GM19397 (cell line): ENCODE measurements at regions not wholly inside any gene's neighbourhood (a gene's known extent, or its start where the extent isn't known, plus 50 kb on each side); places are given as distances from the start of the nearest gene placed in this dataset.
"Not testable (repeated sequence)": the region's sequence is repeated elsewhere in the genome, so short reads cannot be mapped to it uniquely, and the experiment has no call there.

ENCODE experiments used
- ATAC-seq: cut with Tn5 transposase; IDR thresholded peaks from one replicate; pipeline ENCODE4 v1.9.1; 2021; ENCODE audit warnings: mild to moderate bottlenecking, moderate library complexity; ENCODE audit not compliant: unreplicated experiment

DNA sequence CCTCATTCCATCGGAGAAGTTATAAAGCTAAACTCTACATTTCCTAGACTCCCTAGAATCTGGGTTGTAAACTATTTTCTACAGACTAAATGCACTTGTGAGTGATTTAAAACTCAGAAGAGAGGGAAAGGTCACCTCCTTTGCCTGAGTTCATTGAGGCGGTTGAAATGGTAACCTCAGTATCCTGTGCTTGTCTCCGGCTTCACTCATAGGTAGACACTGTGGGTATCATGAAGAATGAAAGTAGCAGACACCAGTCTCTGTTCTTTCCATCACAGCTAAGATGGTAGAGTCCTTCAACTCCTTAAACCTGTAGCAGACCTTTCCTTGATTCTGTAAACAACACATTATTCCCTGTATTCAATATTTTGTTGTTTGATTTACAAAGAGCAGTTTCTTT is 291.3 kb upstream of the ANKRD50 start:
- no peak for ATAC-seq

DNA sequence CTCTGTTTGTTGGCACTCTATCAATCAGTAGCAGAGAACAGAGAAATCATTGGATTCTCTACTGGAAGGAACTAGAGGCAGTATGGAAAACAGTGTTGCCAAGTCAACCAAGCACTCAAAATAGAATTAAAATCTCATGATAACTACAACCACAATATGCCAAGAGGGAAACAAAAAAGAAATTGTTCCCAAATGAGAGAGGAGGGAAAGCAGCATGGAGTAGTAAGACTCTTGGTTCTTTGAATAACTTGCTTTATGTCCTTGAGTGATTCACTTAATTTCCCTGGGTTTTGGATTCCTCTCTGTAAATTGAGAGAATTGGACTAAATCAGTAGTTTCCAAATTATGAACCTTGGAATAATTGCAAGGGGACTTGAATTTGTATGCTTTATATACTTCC is 285.5 kb upstream of the ANKRD50 start:
- ATAC-seq, result no peak

DNA sequence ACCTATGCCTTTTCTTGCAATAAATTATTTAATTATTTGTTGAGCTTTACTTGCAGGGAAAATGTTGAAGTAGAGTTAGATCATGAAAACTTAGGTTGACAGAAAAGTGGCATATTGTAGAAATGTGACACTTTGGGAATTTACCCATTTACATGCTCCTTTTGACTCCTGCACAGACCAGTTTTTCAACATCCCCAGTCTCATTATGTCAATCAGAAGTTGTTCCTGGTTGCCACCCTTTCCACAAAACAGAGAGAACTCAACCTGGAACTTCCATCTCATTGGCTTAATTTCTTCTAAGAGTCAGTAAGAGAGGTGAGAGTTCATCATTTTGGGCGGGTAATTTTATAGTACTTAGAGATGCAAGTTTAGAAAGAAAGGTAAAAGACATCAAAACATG is 284.6 kb upstream of the ANKRD50 start:
- no peak for ATAC-seq

DNA sequence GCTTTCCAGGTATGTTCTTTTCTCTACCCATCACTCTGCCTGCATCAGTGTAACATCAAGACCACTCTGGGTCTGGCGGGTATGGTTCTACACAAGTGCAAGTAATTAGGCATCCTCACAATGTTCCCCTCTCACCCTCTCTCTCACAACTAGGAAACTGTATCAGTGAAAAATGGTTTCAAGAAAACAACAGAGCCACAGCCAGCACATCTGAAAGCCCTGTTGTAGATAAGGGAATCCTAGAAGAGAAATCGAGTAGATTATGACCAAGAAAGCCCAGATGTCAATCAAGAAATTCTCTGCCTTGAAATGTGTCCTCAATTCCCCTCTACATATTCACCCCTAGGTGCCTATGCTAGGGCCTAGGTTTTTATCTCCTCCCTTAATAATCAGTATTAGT is 281.3 kb upstream of the ANKRD50 start:
- no peak for ATAC-seq

DNA sequence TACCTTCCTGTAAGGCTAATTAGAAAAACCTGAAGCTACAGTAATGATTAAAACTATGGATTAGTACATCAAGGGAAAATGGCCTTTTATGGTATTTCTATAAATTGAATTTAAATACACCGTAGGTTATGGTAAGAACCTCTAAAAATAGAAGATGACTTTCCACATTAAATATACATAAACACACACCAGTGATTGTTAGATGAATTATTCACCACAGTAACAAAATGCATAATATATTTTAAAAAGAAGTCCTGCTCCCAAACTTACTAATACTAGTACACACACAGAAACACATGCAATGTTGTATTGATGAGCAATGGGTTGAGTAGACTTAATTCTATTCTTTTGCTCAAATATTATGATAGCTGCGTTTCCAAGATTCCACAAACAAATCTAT is 277.9 kb upstream of the ANKRD50 start:
- no peak for ATAC-seq

DNA sequence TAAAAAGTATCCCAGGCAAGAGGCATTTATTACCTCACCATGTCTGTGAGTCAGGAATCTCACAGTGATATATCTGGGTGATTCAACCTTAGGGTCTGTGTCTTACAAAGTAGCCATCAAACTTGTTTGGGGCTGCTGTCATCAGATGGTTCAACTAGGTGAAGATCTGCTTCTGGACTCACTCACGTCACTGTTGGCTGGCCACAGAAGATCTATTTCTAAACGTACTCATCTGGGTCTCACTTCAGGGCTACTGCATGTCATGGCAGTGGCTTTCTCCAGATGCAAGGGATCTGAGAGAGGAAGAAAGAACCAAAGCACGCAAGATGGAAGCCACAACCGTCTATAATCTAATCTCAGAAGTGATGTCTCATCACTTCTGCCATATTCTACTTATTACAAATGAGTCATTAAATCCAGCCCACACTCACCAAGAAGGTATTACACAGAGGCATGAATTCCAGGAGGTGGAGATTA is 267.8 kb upstream of the ANKRD50 start:
- no peak for ATAC-seq

DNA sequence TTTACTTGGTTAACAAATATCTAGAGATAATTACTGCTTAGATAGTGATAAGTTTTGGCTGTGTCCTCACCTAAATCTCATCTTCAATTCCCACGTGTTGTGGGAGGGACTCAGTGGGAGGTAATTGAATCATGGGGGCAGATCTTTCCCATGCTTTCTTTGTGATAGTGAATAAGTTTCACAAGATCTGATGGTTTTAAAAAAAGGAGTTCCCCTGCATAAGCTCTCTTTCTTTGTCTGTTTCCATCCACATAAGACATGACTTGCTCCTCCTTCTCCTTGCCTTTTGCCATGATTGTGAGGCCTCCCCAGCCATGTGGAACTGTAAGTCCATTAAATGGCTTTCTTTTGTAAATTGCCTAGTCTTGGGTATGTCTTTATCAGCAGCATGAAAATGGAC is 266.0 kb upstream of the ANKRD50 start:
- ATAC-seq, result not testable (repeated sequence)

DNA sequence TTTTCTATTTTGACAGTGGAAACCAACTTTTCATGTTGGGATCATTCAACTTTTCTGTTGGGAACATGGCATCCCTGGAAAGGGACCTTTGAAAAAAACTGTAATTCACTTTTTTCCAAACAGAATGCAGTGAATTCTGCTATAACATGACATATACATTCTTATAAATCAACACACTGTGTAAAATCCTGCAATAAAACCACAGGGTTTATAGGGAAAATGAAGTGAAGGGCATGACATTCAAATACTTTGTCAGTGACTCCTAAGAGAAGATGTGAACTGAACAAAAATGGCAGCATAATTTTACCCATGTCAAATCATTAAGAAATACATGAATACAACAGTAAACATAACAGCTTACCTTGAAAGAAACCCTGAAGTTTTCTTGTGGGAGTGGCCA is 264.5 kb upstream of the ANKRD50 start:
- no peak for ATAC-seq

DNA sequence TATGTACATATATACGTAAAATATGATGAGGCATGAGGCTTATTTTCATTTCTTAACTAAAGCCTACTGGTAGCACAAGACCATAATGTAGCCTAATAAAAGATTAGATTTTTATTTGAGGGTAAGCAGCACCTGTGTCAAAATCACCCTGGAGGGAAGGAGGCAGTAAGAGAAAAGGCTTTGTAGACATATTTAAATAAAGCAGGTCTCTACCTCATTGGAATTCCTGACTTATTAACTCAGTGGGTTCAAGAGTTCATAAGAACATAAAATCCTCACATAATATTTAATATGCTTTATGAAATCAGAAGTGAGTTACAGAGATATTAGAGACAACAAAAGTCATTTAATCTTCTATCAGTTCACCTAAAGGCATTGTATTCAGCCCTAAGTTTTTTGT is 261.6 kb upstream of the ANKRD50 start:
- no peak for ATAC-seq

DNA sequence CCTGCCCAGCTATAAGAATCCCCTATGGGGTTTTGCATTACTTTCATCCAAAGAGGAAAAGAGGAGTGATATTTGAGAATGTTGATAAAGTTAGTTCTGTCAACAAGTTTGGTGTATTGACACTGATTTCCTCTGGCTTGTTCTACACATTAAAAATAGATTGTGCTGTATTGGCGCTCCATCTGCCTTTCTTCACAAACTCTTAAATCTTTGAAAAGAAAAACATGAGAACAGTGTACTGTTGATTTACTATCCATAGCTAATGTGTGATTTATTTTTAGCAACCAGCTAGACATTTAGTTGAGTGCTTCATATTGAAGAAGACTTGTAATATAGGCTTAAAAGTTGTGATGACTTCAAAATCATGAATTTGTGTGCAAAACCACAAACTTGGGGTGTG is 261.2 kb upstream of the ANKRD50 start:
- no peak for ATAC-seq

DNA sequence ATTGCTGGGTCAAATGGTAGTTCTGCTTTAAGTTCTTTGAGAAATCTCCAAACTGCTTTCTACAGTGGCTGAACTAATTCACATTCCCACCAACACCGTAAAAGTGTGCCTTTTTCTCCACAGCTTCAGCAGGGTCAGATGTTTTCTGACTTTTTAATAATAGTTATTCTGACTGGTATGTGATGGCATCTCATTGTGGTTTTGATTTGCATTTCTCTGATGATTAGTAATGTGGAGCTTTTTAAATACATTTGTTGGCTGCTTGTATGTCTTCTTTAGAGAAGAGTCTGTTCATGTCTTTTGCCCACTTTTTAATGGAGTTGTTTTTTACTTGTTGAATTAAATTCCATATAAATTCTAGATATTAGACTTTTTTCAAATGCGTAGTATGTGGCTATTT is 257.5 kb upstream of the ANKRD50 start:
- no peak for ATAC-seq

DNA sequence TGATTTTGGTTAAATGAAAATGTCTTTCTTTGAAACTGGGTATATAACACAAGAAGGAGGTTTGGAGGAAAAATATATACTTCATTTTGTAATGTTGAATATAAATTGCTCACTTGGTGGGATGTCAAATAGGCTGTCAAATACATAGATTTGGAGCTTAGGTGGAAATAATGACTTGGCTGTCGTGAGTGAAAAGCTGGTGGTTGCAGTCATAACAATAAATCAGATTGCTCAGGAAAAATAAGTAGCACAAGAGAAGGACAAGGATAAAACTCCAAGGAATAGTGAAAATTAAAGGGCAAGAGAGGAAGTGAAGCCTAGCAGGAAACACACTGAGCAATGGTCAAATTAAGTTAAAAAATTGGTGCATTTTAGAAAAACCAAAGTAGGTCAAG is 253.0 kb upstream of the ANKRD50 start:
- no peak for ATAC-seq

DNA sequence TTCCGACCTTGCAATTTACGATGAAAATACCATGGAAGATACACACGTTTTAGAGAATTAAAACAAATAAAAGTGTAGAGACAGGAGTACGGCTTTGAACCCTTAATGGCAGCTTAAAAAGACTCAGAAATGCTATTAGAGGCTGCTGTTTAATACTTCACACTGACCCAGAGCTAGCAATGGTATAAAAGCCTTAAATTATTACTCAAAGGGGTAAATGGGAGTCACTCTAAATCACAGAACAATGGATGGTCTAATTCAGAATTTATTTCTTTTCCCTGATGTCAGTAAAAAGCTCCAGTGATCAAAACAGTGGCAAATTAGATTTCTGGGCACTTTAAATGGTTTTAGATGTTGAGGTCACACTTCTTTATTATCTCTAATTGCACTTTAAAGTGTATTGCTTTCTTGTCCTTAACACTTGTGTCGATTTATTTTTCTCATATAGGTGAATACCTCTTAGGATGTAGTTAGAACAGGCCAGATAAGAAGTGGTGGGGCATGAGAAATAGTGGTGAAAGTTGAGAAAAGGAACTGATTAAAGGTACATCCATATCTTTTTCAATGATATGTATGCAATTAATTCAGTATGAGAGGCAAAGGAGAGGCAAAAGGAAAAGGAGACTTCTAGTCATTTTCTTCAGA is 252.4 kb upstream of the ANKRD50 start:
- no peak for ATAC-seq

DNA sequence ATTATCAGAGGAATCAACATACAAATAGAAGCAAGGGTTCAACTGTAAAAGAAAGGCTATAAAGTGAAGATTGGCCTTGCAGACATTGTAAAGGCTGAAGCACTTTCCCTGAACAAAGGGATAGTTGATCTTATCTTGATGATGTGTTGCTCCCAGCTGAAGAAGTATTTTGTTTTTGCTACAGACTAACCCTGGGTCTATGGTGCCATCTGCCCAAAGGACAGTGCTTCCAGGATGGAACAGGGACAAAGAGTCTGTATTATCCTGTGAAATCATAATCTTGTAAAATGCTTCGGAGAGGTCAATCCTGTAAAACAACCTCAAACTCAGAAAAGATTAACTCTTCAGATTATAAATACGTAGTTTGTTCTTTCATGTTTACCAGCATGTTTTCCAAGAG is 251.7 kb upstream of the ANKRD50 start:
- ATAC-seq, result no peak

DNA sequence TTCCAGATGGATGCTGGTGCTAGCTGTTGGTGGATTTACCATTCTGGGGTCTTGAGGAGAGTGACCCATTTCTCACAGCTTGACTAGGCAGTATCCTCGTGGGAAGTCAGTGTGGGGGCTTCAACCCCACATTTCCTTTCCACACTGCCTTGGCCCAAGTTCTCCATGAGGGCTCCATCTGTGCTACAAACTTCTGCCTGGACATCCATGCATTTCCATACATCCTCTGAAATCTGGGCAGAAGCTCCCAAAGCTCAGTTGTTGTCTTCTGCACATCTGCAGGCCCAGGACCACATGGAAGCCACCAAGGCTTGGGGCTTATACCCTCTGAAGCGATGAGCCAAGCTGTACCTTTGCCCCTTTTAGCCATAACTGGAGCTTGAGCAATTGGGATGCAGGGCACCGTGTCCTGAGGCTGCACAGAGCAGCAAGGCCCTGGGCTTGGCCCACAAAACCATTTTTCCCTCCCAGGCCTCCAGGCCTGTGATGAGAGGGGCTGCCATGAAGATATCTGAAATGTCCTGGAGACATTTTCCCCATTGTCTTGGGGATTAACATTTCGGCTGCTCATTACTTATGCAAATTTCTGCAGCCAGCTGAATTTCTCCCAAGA is 248.7 kb upstream of the ANKRD50 start:
- ATAC-seq, result no peak

DNA sequence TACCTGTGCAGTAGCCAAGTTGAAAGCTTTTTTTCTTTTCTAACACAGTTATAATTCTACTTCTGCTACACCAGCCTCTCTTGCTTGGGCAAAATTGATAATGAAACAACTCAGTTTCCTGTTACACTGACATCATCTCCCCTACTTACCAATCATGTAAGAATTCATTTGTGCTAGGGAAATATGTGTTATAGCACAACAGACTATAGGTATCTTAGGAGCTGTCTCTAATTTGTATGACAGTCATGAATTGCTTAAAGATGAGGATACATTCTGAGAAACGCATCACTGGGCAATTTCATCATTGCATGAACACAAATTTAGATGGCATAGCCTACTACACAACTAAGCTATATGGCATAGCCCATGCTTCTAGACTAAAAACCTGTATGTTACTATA is 246.3 kb upstream of the ANKRD50 start:
- no peak for ATAC-seq

DNA sequence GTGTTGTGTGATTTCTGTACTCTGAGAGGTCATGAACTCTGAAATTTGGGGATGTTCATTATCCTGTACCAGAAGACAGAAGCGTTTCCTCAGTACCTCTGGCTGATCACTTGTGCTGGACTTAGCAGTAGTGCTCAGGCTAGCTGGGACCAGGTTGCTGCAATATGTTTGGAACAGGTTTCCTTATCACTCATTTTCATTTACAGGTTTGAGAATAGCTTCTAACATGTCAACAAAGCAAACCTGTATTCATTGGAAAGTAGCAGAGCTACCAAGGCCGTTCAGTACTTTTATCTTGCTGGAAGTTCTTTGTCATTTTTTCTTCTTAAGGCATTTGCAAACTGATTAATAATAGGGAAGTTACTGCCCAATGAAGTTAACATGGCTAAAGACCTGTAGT is 242.9 kb upstream of the ANKRD50 start:
- ATAC-seq, result no peak

DNA sequence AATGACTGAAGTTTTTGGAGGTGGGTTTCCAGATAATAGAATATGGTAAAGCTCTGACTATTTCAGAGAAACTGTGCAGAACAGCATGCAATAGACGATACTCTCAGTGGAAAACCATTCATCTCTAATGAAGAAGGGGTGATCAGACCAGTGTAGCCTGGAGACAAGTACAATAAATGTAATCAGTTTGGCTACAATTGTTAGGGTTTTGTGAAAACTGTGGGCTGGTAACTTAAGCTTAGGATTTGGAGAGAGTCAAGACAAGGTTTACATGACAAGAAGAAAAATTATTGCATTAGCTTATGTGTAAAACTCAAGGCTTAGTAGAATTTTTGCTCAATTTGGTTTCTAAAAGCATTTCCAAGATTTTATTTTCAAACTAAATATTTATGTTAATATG is 241.5 kb upstream of the ANKRD50 start:
- ATAC-seq, result no peak

DNA sequence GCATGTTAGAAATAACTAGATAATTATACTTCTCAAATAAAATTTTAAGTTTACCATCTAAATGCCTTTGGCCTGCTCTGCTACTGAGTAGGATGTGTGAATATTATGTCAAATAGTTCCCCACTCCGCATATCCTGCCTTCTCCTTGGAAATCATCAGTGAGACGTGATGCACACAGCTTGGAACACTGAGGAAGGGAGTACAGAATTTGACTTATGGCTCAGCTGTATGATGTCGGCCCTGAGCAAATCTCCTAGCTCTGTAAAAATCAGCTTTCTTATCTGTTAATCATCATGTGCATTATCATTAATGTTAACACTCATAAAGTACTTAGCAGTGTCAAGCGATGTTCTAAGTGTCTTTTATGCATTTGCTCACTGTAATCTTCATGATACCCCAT is 241.0 kb upstream of the ANKRD50 start:
- ATAC-seq, result no peak

DNA sequence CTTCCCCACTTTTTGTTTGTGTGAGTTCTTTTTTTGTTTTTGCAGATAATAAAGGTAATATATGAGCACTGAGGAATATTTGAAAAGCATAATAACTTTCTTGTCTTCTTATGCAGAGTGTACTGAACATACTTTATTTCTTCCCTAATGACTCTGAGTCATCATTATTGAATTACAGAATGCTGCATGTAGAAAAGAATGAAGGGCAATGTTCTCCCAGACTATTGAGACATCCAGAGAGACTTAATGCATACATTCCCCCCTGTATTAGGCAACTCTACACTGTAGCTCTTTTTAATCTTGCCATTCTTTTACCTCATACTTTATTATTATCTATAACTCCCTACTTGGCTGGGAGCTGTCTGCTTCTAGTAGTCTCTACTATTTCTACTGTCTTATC is 240.5 kb upstream of the ANKRD50 start:
- ATAC-seq, result no peak

DNA sequence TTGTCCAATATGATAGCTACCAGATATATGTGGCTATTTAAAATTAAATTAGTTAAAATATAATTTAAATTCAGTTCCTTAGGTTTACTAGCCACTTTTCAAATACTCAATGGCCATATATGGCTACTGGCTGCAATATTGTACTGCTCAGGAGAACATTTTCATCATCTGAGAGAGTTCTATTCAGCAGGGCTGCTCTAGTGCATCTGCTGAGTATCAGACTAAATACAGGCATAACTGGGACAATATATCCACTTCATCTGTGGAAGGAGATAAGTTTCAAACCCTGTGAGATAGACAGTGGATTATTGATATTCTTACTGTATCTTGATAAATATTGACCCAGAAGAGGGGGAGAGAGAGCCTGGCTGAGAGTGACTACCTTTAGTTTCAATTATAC is 240.1 kb upstream of the ANKRD50 start:
- ATAC-seq, result no peak

DNA sequence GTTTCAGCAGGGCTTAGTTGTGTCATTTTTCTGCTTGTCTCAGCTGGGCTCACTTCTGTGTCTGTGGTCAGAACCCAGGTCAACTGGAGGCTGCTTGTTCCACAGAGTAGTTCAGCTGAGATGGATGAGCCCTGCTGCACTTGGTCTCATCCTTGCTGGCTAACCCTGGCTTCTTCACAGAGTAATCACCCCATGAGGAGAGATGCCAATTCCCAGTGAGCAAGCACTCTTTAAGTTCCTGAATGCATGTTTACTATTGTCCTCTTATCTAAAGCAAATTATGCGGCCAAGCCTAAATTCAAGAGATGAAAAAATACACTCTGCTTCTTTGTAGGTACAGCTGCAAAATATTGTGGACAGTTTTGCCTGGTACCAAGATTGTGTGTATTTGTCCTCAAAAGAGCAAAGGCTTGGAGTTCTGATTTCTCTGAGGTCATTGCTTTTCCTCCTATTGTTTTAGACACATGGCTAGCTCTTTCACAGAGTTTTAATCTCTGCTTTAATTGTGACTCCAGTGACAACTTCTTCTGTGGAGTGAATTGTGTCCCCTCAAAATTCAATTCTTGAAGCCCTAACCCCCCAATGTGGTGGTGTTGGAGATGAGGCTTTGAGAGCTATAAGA is 236.6 kb upstream of the ANKRD50 start:
- no peak for ATAC-seq
